ENCODE measurements at regions not wholly inside any gene's neighbourhood (a gene's known extent, or its start where the extent isn't known, plus 50 kb on each side); places are given as distances from the start of the nearest gene placed in this dataset.

- H2AFZ ChIP-seq (ENCODE audit: insufficient read depth, low read depth, low read length, poor library complexity, severe bottlenecking), result no peak overlapping the region
- H3K4me1 Mint-ChIP-seq, result peaks cover 34% of the 10 kb centered on the region
- peaks cover 0 to 2% of the 10 kb centered on the region in 2 donors for H3K27me3 ChIP-seq (ENCODE audit: control insufficient read depth in 2 of 2, insufficient read depth in 2 of 2, low read length in 2 of 2)
- H3K9ac ChIP-seq (ENCODE audit: insufficient read depth, low read length, poor library complexity, severe bottlenecking), result no peak overlapping the region
- no peaks in the 10 kb centered on the region for H3K9me3 ChIP-seq (replicated peaks in 1 of 2; ENCODE audit: control insufficient read depth in 1 of 2, insufficient read depth in 1 of 2, low read length in 2 of 2)
- no peaks in the 10 kb centered on the region for H4K20me1 ChIP-seq (ENCODE audit: insufficient read depth, low read length)
- H3K79me2 ChIP-seq (ENCODE audit: insufficient read depth, low read length), result no peaks in the 10 kb centered on the region
- no peak overlapping the region for H3K27ac Mint-ChIP-seq
- no peak overlapping the region for H3K4me3 ChIP-seq (replicated peaks in 1 of 3; ENCODE audit: low read depth in 2 of 3, low read length in 3 of 3)
- no peak overlapping the region for H3K4me3 Mint-ChIP-seq
- peaks cover 22 to 35% of the 10 kb centered on the region in 2 donors for H3K4me1 ChIP-seq (ENCODE audit: control insufficient read depth in 1 of 2, insufficient read depth in 2 of 2, low read length in 2 of 2)
- DNase-seq, result no peak
- TF ChIP-seq CTCF (IDR thresholded peaks at IDR 0.05), result no peak
- WGBS (ENCODE audit: insufficient coverage), result 100% methylated on average over 1 of the region's 8 CpGs
- no peaks in the 10 kb centered on the region for H3K36me3 ChIP-seq (replicated peaks in 1 of 2; ENCODE audit: control insufficient read depth in 1 of 2, insufficient read depth in 2 of 2, low read length in 2 of 2)
- H3K27me3 Mint-ChIP-seq (ENCODE audit: low read depth in 3 of 3), result peaks cover 0 to 7% (median 1%) of the 10 kb centered on the region in 3 donors
- intact Hi-C loops (cut with micrococcal nuclease), result no loop called here
- H3K27ac ChIP-seq (ENCODE audit: low read depth in 1 of 2, low read length in 2 of 2), result no peak overlapping the region
- H3K4me2 ChIP-seq (replicated peaks; ENCODE audit: extremely low read depth, low read length, poor library complexity, severe bottlenecking), result no peak overlapping the region
- H3K9me3 Mint-ChIP-seq, result peaks cover 0 to 3% (median 0%) of the 10 kb centered on the region in 7 donors
- H3K36me3 Mint-ChIP-seq, result peaks cover 0 to 2% of the 10 kb centered on the region in 2 donors
Observed at GRCh38 chr20:40438161-40438830, 250.7 kb downstream of the MAFB start.

- peak overlapping the region; percentile 18 for H3K9ac ChIP-seq (ENCODE audit: insufficient read depth, low read length, poor library complexity, severe bottlenecking)
- TF ChIP-seq CTCF (IDR thresholded peaks at IDR 0.05), result no peak
- H3K79me2 ChIP-seq (ENCODE audit: insufficient read depth, low read length), result no peaks in the 10 kb centered on the region
- Mint-ChIP-seq H3K36me3 (peaks cover 0 to 2% of the 10 kb centered on the region in 2 donors), H3K27me3 (ENCODE audit: low read depth in 3 of 3) (peaks cover 4 to 12% (median 10%) of the 10 kb centered on the region in 3 donors), H3K4me3 (no peak overlapping the region), H3K27ac (peak overlapping the region in 5 of 7 donors; percentile 50 to 94 (median 85)), H3K4me1 (peaks cover 25% of the 10 kb centered on the region), H3K9me3 (peaks cover 0 to 3% (median 1%) of the 10 kb centered on the region in 7 donors)
- no CpG with 5 or more reads among the region's 1 CpG for WGBS (ENCODE audit: insufficient coverage)
- H3K36me3 ChIP-seq (replicated peaks in 1 of 2; ENCODE audit: control insufficient read depth in 1 of 2, insufficient read depth in 2 of 2, low read length in 2 of 2), result no peaks in the 10 kb centered on the region
- H2AFZ ChIP-seq (ENCODE audit: insufficient read depth, low read depth, low read length, poor library complexity, severe bottlenecking), result no peak overlapping the region
- DNase-seq, result no peak
- H4K20me1 ChIP-seq (ENCODE audit: insufficient read depth, low read length), result no peaks in the 10 kb centered on the region
- intact Hi-C loops (cut with micrococcal nuclease), result no loop called here
- no peaks in the 10 kb centered on the region for H3K9me3 ChIP-seq (replicated peaks in 1 of 2; ENCODE audit: control insufficient read depth in 1 of 2, insufficient read depth in 1 of 2, low read length in 2 of 2)
- H3K4me1 ChIP-seq (ENCODE audit: control insufficient read depth in 1 of 2, insufficient read depth in 2 of 2, low read length in 2 of 2), result peaks cover 18 to 23% of the 10 kb centered on the region in 2 donors
- H3K27me3 ChIP-seq (ENCODE audit: control insufficient read depth in 2 of 2, insufficient read depth in 2 of 2, low read length in 2 of 2), result peaks cover 0 to 4% of the 10 kb centered on the region in 2 donors
- no peak overlapping the region for H3K4me2 ChIP-seq (replicated peaks; ENCODE audit: extremely low read depth, low read length, poor library complexity, severe bottlenecking)
- H3K27ac ChIP-seq (ENCODE audit: low read depth in 1 of 2, low read length in 2 of 2), result peak overlapping the region; percentile 18 to 78
- H3K4me3 ChIP-seq (replicated peaks in 1 of 3; ENCODE audit: low read depth in 2 of 3, low read length in 3 of 3), result no peak overlapping the region
Observed at GRCh38 chr20:40436011-40436410, 253.0 kb downstream of the MAFB start.
